GM12892 (cell line): ENCODE measurements at regions not wholly inside any gene's neighbourhood (a gene's known extent, or its start where the extent isn't known, plus 50 kb on each side); places are given as distances from the start of the nearest gene placed in this dataset.

Source experiments
- POLR2A ChIP-seq: IDR thresholded peaks from 2 replicates; pipeline ENCODE4 v1.6.1; 2011; ENCODE audit warnings: low read depth, low read length, control low read depth
- POLR2AphosphoS5 ChIP-seq: IDR thresholded peaks from 2 replicates; pipeline ENCODE4 v1.6.1; 2011; ENCODE audit warnings: low read depth, low read length, control low read depth
- TAF1 ChIP-seq: IDR thresholded peaks from 2 replicates; pipeline ENCODE4 v1.6.1; 2011; ENCODE audit warnings: low read depth, mild to moderate bottlenecking, control low read depth, low read length, borderline replicate concordance

GRCh38 chr5:159631001-159631400 is 285.3 kb upstream of the ADRA1B start:
- TF ChIP-seq POLR2A: no peak
- no peak for TF ChIP-seq POLR2AphosphoS5
- TF ChIP-seq TAF1: no peak
